ENCODE measurements at regions not wholly inside any gene's neighbourhood (a gene's known extent, or its start where the extent isn't known, plus 50 kb on each side); places are given as distances from the start of the nearest gene placed in this dataset.

- H3K27ac ChIP-seq (ENCODE audit: low read depth, low read length, poor library complexity, severe bottlenecking) = no peak overlapping the region
- H4K20me1 ChIP-seq (ENCODE audit: insufficient read depth, low read length) = no peaks in the 10 kb centered on the region
- H3K79me2 ChIP-seq (ENCODE audit: insufficient read depth, low read depth, low read length) = no peaks in the 10 kb centered on the region
- DNase-seq (ENCODE audit: low spot score) = no peak
- ChIA-PET CTCF (ENCODE audit: unreplicated experiment) (no interaction called here), POLR2A (no interaction called here)
- no TSS peak for BruUV-seq (replicated peaks)
- H2AFZ ChIP-seq (ENCODE audit: low read length) = no peak overlapping the region
- H3K4me2 ChIP-seq (ENCODE audit: low read length) = no peak overlapping the region
- no peaks in the 10 kb centered on the region for H3K4me1 ChIP-seq (ENCODE audit: insufficient read depth, low read length, poor library complexity, severe bottlenecking)
- no peaks in the 10 kb centered on the region for H3K9me3 ChIP-seq (ENCODE audit: low read length)
- no peaks in the 10 kb centered on the region for H3K36me3 ChIP-seq (ENCODE audit: insufficient read depth, low read length)
- H3K4me3 ChIP-seq (ENCODE audit: low read depth, low read length, poor library complexity, severe bottlenecking) = no peak overlapping the region
- intact Hi-C loops (cut with micrococcal nuclease; ENCODE audit: unreplicated experiment) = no loop called here
- H3K9me2 ChIP-seq (ENCODE audit: insufficient read depth, low read length) = no peaks in the 10 kb centered on the region
- no peak for TF ChIP-seq EZH2phosphoT487 (IDR thresholded peaks at IDR 0.05; ENCODE audit: borderline replicate concordance, low read depth, low read length)
- no peak for TF ChIP-seq CTCF (conservative IDR thresholded peaks at IDR 0.05; ENCODE audit: low read length)
Observed at GRCh38 chr2:107093426-107093957, 207.5 kb upstream of the ST6GAL2 start.

- ChIA-PET POLR2A (no interaction called here), CTCF (ENCODE audit: unreplicated experiment) (no interaction called here)
- no peaks in the 10 kb centered on the region for H3K9me3 ChIP-seq (ENCODE audit: low read length)
- H3K27ac ChIP-seq (ENCODE audit: low read depth, low read length, poor library complexity, severe bottlenecking) = no peak overlapping the region
- no peaks in the 10 kb centered on the region for H4K20me1 ChIP-seq (ENCODE audit: insufficient read depth, low read length)
- intact Hi-C loops (cut with micrococcal nuclease; ENCODE audit: unreplicated experiment) = no loop called here
- H2AFZ ChIP-seq (ENCODE audit: low read length) = no peak overlapping the region
- TF ChIP-seq EZH2phosphoT487 (IDR thresholded peaks at IDR 0.05; ENCODE audit: borderline replicate concordance, low read depth, low read length) (no peak), CTCF (conservative IDR thresholded peaks at IDR 0.05; ENCODE audit: low read length) (no peak)
- H3K4me2 ChIP-seq (ENCODE audit: low read length) = no peak overlapping the region
- no peaks in the 10 kb centered on the region for H3K36me3 ChIP-seq (ENCODE audit: insufficient read depth, low read length)
- no TSS peak for BruUV-seq (replicated peaks)
- H3K4me1 ChIP-seq (ENCODE audit: insufficient read depth, low read length, poor library complexity, severe bottlenecking) = no peaks in the 10 kb centered on the region
- no peak overlapping the region for H3K4me3 ChIP-seq (ENCODE audit: low read depth, low read length, poor library complexity, severe bottlenecking)
- H3K9me2 ChIP-seq (ENCODE audit: insufficient read depth, low read length) = no peaks in the 10 kb centered on the region
- DNase-seq (ENCODE audit: low spot score) = no peak
- H3K79me2 ChIP-seq (ENCODE audit: insufficient read depth, low read depth, low read length) = no peaks in the 10 kb centered on the region
Observed at GRCh38 chr2:107094450-107094986, 208.6 kb upstream of the ST6GAL2 start.

- Histone ChIP-seq H3K4me1 (ENCODE audit: insufficient read depth, low read length, poor library complexity, severe bottlenecking) (no peaks in the 10 kb centered on the region), H4K20me1 (ENCODE audit: insufficient read depth, low read length) (no peaks in the 10 kb centered on the region), H3K27ac (ENCODE audit: low read depth, low read length, poor library complexity, severe bottlenecking) (no peak overlapping the region), H3K9me3 (ENCODE audit: low read length) (no peaks in the 10 kb centered on the region), H3K9me2 (ENCODE audit: insufficient read depth, low read length) (no peaks in the 10 kb centered on the region), H3K4me2 (ENCODE audit: low read length) (no peak overlapping the region), H3K36me3 (ENCODE audit: insufficient read depth, low read length) (no peaks in the 10 kb centered on the region), H3K79me2 (ENCODE audit: insufficient read depth, low read depth, low read length) (no peaks in the 10 kb centered on the region), H3K4me3 (ENCODE audit: low read depth, low read length, poor library complexity, severe bottlenecking) (no peak overlapping the region), H2AFZ (ENCODE audit: low read length) (no peak overlapping the region)
- no peak for TF ChIP-seq CTCF (conservative IDR thresholded peaks at IDR 0.05; ENCODE audit: low read length)
- TF ChIP-seq EZH2phosphoT487 (IDR thresholded peaks at IDR 0.05; ENCODE audit: borderline replicate concordance, low read depth, low read length) = no peak
- ChIA-PET POLR2A (no interaction called here), CTCF (ENCODE audit: unreplicated experiment) (no interaction called here)
- no TSS peak for BruUV-seq (replicated peaks)
- intact Hi-C loops (cut with micrococcal nuclease; ENCODE audit: unreplicated experiment) = no loop called here
- no peak for DNase-seq (ENCODE audit: low spot score)
Observed at GRCh38 chr2:107102176-107102575, 216.2 kb upstream of the ST6GAL2 start.
